EL (cell line): ENCODE measurements at regions not wholly inside any gene's neighbourhood (a gene's known extent, or its start where the extent isn't known, plus 50 kb on each side); places are given as distances from the start of the nearest gene placed in this dataset.

ENCODE experiments used
- DNase-seq: peaks from one replicate; pipeline ENCODE4 v3.0.0-alpha.2; 2016

DNA sequence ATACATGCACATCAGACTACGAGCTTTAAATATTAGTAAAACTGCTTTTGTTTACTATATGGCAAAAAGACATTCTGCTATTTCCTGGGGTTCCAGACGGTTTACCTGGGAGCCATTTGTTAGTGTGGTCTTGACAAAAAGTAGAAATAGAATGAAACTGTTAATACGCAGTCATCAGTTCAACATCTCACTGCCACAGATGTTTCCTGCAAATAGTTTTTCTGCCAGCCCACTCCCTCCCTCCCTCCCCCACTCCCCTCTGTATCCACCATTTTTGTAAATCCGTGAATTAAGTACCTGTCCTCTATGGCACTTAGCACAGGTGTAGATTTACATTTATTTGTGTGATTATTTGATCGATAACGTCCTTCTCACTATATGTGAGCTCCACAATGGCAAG lies 74.6 kb upstream of the TPK1 start:
- DNase-seq: no peak

- DNase-seq: no peak
Measured at GRCh38 chr7:144908943-144909556, 73.2 kb upstream of the TPK1 start.

DNA sequence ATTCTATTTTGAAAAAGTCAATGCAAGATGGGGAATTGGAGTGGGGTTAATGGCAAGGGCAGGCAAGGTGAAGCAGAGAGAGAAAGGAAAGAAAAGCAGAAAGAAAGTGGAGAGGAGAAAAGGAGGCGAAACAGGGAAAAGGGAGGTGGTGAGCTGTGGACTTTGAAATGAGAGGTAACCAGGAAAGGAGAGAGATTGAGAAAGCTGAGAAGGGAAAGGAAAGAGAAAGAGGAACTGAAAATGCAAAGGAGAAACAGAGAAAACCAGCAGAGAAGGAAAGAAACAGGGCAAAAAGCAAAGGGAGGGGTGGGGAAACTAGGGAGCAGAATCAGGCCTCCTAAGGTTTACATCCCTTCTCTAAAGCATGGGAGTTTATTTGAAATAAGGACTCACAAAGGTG lies 72.5 kb upstream of the TPK1 start:
- DNase-seq: no peak

DNA sequence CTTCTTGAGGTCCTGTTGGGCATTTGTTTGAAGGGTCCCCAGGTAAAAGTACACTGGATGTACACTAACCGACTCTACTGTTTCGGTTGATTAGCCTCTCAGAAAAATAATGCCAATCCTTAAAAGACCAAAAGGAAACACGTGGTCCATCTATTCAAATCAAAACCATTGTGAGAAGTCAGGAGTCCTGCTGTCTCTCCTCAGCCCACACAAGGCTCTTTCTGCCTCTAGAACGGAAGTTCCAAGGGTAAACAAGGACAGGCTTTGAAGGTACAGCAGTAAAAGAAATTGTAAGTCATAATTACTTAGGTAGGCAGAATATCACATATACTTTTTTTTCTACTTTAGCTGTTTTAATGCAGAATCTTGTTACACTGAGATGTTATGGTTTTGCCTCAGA lies 71.7 kb upstream of the TPK1 start:
- no peak for DNase-seq

- no peak for DNase-seq
Measured at GRCh38 chr7:144903201-144903600, 67.3 kb upstream of the TPK1 start.

DNA sequence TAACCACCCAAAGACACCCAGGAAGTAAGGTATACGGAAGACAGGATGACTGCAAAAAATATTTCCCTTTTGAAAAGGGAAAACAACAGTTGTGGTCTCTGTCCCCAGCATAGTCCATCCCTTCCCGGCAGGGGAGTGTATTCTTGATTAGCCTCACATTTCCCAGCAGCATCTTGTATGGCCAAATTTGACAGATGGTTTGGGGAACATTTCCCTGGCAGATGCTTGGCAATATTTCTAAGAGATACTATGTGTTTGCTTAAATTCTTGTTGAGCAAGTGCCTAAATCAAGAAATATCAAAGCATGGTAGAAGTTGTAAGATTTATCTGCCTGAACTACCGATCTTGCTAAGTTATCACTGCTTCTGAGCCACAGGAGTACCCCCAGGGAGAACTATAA lies 56.9 kb upstream of the TPK1 start:
- DNase-seq: no peak
